HG02884 (cell line): ENCODE measurements at regions not wholly inside any gene's neighbourhood (a gene's known extent, or its start where the extent isn't known, plus 50 kb on each side); places are given as distances from the start of the nearest gene placed in this dataset.

ENCODE experiments used
- ATAC-seq: cut with Tn5 transposase; IDR thresholded peaks from one replicate; pipeline ENCODE4 v1.9.1; 2021; ENCODE audit warnings: mild to moderate bottlenecking, moderate library complexity; ENCODE audit not compliant: unreplicated experiment

DNA sequence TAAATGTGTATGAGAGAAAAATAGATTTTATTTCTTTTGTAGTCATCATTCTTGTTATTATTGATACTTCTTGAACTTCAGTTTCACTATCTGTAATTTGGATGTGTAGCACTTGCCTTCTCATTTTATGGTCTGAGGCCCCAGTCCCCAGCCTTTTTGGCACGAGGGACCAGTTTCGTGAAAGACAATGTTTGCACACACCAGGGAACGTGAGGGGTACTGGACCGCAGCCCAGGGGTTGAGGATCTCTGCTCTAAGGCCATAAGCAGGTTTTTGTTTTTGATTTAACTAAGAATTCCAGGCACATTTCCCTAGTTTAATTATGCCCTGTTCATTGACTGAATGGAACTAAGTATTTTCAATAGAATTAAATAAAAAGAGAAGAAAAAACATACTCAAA, 261.5 kb downstream of the BMP2 start:
- ATAC-seq = no peak

DNA sequence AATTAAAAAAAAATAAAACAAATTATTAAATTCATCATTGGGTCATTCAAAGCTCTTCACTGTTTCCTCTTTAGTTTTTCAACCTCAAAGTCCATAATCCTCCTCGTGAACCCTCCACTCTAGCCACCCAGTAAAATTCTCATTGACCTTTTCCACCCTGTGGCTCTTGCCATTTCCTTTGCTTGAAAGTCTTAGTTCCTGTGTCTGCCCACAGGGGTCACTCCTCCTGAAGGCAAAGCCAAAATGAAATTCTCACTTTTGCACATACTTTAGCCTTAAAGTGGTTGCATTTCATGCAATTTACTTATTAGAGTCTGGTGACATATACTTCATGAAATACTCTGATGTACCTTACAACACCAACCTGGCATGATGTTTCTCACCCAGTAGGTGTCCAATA, 263.7 kb downstream of the BMP2 start:
- ATAC-seq = no peak

DNA sequence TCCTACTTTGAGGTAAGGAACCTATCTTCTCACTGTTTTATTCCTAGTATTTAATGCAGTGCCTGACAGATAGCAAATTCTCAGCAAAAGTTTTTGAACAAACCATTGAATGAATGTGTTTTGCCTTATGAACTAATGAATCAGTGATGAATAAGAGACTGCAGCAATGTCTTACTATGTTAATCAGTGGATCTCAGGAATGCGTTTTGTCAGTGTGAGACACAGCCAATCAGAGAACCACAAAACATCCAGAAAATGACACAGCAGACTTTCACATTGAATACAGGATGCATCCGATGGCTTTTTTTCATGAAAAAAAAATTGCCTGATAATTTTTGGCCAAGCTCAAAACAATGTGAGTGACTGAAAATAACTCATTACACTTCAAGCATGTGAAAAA, 270.5 kb downstream of the BMP2 start:
- no peak for ATAC-seq

DNA sequence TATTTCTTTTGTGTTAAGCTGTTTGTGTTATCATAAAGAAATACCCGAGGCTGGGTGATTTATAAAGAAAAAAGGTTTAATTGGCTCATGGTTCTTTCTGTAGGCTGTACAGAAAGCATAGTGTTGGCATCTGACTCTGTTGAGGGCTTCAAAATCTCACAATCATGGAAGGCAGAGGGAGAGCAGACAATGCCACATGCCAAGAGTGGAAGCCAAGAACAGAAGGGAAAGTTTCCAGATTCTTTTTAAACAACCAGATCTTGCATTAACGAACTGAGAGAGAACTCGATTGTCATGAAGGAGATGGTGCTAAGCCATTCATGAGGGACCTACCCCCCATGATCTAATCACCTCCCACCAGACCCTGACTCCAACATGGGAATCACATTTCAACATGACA, 290.1 kb downstream of the BMP2 start:
- no peak for ATAC-seq

DNA sequence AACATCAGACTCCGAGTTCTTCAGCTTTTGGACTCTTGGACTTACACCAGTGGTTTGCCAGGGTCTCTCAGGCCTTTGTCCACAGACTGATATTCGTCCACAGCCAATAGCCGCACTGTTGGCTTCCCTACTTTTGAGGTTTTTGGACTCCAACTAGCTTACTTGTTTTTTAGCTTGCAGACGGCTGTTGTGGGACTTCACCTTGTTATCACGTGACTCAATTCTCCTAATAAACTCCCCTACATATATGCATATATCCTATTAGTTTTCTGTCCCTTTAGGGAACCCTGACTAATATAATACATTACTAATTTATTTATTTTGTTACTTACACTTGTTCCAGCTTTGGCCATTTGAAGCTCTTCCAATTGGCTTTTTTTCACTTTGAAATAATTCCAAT, 311.3 kb downstream of the BMP2 start:
- no peak for ATAC-seq

DNA sequence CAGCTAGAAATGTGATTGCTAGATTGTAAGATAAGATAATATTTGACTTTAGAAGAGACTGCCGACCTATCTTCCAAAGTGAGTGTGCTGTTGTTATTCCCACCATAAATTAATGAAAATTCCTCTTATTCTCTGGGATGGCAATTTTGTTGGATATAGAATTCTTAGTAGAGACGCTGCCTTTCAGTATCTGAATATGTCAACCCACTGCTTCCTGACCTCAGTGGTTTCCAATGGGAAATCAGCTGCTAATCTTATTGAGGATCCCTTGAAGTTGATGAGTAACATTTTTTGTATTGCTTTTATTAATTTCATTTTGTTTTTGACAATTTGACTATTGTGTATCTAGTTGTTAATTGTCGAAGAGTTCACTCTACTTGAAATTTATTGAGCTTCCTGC, 313.0 kb downstream of the BMP2 start:
- no peak for ATAC-seq

DNA sequence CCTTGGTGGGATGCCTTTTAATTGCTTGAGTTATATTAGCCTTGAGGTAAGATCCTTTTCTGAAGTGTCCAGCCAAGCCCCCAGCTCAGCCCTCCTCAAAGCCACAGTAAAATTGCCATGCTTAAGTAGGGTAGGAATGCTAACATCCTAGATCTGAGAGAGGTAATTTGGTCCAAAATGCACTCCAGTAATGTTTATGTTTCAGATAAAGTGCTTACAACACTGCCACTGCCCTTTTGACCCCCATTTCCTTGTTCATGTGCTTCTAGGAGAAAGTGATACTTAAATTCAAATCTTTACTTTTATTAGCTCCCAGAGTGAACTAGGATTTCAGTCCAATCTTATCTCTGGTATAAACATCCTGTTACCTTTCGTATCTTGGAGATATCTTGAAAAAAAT, 318.0 kb downstream of the BMP2 start:
- ATAC-seq = no peak

DNA sequence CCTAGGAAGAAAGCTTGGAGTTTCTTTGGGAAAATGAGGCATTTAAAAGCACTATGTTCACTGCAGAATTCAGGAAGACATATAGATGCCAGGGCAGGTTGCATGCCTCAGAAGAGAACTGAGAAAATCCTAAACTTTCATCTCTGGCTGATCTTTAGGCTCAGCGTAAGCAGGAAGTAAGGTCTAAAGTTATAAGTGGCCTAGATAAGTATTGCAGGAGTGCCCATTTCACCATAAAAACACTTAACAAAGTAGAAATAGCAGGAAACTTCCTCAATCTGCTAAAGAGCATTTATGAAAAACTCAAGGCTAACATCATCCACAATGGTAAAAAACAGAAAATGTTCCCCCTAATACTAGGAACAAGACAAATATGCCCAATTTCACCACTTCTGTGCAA, 320.3 kb downstream of the BMP2 start:
- ATAC-seq = no peak

DNA sequence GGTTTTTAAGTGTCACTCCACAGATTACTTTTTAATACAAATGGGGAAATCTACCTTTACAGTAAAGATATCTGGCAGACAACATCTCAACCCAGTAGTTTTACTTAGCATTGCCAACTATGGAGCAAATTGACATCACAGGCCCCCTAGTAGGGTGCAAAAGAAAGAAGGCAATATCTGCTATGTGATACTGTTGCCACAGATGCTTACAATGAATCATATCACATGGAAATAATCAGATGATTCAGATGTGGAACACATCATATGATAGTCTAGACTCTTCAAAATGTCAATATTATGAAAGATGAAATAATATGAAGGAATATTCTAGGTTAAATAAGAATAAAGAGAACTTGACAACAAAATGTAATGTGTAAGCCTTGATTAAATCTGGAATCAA, 322.5 kb downstream of the BMP2 start:
- ATAC-seq = no peak

DNA sequence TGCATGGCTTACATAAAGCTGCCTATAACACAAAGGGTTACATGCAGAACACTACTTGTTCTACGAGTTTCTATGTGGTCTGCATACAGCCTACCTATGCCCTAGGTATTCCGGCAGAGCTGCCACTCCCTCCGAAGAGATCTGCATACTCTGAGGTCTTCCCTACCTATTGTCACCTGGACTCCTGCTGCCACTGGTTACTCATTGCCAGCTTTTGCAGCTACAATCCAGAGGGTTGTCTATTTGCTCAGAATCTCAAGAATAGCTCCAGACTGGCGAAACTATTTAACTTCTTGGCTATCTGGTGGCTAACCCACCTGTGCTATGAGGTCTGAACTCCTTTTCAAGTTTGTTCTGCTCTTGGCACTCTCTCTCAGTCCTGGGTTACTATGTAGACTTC, 323.3 kb downstream of the BMP2 start:
- no peak for ATAC-seq

DNA sequence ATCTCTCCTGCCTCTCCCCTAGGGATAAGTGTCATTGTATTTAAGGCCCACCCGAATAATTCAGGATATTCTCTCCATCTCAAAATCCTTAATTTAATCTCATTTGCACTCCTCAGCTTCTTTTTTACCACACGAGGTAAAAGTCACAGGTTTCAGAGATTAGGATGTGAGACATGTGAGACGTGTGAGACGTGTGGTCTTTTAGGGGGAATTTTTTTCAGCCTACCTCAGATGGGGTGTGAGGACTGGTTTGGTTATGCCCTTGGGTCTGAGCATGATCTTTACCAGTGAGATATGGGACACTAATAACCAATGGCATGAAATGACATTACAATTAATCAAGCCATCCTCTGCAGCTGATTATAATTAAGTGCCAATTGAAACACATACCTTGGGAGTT, 324.2 kb downstream of the BMP2 start:
- ATAC-seq = no peak

DNA sequence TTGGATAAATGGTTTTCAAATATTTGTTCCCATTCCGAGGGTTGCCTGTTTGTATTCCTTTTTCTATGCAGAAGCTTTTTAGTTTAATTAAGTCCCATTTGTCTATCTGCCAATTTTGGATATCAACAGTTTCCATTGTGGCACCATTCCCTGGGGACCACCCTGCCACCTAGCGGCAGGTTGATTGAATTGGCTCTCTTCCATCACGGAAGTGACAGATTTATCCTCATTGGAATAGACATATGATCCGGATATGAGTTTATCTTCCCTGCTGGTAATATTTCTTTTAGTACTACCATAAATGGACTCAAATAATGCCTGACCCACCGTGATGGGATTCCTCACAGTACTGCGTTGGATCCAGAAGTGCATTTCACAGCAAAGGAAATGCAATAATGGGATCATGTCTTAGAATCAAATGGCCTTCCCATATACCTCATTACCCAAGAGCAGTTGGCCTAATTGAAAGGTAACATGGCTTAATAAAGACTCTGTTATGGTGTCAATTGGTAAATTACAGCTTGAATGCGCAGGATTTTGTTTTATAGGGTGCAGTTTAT, 327.0 kb downstream of the BMP2 start:
- ATAC-seq = no peak

DNA sequence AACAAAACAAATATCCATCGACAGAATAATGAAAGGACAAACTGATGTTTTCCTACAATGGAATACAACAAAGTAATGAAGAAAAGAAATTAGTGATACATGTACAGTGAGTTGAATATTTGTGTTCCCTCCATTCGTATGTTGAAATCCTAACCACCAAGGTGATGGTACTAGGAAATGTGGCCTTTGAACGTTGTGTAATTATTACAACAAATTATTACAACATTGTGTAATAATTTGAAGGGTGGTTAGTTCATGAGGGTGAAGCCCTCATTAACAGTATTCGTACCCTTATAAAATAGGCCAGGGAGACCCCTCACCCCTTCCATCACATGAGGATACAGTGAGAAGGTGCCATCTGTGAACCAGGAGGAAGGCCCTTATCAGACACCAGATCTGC, 339.4 kb downstream of the BMP2 start:
- ATAC-seq = no peak

DNA sequence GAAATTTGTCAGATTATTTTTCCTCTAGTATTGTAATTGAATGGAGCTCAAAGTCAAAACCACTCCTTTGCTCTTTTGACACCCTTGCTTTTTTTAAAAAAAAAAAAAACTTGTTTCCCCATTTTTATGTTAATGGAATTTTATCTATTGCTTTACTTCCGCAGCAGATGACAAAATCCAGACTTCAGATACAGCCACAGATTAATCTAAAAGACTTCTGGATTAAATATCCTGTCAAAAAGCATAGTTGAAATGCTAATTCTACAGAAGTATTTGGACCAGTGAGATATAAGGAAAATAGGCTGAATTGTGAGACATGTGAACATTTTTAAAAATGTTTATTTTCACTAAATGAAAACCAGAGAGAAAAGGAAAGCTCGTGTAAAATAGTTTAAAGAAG, 341.4 kb downstream of the BMP2 start:
- ATAC-seq = no peak

DNA sequence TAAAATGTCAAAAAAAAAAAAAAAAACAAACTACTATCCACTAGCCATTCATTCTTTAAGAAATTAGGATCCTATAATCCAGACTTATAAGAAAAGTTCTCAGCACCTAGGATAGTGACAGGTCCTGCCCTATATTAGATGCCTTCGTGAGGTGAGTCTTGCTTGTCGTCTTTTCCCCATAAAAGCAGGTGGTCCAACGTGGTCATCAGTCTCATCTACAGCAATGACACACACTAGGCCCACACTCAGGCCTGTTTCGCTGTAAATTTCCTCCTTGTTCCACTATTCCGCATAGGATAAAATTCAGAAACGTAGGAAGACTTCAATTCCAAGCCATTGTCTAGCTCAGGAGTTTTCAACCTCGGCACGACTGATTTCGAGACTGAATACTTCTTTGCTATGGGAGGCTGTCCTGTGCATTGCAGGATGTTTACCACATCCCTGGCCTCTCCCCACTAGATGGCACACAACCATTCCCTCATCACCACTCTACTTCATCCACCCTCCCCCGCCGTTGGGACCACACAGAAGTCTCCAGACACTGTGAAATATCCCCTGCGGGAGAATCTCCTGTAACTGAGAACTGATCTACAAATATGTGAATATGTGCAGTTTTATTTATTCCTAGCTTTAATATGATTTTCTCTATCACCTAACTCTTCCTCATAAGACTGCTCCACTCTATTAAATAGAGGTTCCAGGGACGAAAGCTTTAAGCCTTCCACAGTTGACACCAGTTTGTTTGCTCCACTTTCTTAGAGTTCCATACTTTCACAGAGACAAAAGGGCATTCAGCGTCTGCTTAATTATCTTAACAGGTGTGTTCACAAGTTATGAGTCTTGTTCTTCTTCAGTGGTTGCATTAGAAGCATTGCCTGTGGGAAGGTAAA, 346.3 kb downstream of the BMP2 start:
- no peak for ATAC-seq

DNA sequence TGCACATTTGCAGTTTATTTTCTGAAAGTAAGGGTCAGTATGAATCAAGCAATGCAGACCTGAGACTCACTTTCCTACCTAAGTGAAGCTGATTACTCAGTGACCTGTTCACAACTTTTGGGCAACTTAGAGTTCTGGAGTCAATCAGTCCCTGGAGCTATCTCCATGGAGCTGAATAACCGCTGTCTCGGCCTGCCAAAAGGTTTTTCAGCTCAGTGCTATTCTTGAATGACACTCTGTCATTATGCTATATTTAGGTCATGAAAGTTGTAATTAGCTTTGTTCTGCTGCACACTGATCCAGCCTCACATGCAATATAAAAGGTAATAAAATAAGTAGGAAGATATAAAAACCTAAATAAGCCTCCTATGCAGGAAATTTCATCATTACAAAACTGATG, 356.0 kb downstream of the BMP2 start:
- ATAC-seq = no peak

DNA sequence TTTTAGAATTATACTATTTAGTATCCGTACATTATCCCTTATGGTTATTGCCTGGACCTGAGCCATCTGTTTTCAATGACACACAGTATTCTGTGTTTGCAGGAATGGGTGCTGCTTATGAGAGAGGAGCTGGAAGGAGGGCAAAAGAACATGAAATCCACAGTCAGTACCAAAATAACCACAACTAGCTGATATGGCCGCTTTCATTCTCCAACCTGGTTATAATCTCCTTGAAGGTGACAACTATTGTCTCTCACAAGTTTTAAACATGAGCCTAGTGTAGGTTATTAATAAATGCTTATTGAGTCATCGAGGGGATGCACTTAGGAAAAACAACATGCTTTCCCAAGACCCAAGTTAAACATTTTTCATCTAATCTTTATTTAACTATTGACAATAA, 356.6 kb downstream of the BMP2 start:
- ATAC-seq = no peak

DNA sequence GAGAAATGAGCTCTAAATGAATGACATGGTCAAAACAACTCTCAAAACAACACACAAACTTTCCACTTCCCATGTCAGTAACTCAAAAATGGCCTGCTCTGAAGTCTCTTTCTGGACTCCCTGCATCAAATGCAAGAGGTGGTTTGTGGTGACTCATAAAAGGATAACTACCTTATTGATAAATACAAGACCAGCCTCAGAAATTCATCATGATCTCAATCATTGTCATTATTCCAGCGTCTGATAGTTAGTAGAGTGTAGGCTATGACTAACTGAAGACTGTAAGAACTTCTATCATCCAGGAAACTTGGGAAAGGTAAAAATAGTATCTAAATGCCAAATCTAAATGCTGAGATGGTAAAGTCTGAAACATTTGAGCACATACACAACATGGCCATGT, 369.4 kb downstream of the BMP2 start:
- no peak for ATAC-seq

DNA sequence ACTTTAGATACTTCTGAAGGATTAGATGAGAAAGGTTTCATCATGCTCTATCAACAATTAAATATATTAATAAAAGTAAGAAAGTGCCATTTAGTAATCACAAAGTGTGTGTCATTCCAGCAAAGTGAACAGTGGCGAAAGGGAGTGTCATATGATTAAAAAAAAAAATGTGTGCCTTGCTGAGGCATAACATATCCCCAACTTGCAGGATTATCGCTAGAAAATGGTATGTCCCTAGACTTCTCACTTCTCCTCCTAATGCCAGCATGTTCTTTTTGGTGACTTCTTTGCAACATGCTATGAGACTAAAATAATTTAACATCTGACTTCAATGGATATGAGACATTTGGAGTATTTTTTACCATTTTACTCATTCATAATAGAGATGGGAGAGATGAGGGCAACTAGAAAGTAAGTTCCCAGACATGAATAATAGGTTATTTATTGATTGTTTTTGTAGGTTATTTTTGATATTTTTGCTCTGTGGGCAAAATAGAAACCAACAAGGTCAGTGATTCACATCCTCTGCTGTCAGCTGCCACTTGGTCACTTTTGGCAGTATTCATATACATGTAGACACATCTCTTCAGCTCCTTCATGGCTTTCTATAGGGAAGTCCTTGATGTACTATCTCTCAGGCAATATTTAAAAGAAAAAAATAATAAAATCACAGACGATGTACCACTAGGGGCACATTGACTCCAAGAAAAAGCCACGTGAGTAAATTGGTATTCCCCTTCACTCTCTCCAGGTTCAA, 370.1 kb downstream of the BMP2 start:
- ATAC-seq = no peak

DNA sequence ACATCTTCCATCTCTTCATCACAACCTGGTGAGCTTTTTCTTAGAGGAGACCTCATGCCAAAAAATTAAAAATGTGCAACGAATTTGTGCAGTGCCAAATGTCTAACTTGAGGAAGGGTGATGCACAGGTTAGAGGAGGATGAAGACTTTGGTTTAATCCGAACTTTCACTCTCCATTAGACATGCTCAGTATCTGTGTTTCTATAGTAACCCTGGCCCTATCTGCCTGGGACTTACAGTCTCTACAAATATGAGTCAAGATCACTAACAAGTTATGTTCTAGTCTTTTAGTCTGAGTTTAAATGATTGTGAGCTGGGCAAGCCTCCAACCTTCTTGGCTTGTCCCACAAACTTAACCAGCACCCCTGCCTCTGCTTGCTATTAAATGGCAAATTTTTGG, 377.0 kb downstream of the BMP2 start:
- no peak for ATAC-seq

DNA sequence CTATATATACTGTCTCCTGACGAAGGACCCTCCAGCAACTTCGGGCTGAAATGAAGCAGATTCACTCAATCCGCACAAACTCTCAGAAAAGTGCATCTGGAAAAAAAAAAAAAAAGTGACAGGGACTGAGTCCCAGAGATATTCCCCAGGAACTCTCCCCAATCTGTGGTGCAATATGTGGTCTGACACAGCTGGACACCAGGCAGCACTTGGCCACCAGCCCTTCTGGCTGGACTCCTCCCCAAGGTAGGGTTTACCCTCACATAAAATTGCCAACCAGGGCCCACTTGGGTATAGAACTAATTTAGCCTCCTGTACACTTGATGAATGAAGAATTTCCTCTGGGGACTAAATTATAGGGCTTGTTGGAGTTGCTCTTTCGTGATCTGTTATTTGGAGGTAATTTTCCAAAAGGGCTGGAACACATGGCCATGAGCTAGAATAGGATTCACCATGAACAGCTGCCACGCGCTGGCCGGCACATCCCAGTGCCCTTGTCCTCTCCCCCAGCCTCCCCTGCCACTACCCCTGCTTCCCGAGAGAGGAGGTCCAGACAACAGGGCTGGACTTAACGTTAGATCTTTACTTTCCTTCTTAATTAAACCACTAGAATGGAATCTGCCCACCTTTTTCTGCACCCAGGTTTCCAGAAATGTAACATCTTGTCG, 379.2 kb downstream of the BMP2 start:
- ATAC-seq = no peak

DNA sequence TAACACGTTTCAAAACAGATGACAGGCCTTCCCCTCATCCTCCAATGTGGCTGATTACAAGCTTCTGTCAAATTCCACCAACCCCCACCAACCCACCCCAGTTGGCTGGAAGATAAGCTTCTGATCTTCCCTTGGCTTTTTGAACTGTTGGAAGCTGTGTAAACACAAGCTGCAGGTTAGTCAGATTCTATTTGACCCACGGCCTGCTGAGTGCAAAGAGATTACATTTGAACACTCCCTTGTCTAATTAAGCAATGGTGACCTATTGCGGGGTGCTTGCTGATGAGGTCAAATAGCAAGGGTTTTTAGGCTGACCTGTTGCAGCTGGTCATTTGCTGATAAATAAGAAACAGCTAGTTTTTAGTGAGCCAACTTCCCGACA, 379.7 kb downstream of the BMP2 start:
- no peak for ATAC-seq
